Right lobe of liver (tissue), 4 donors: ENCODE measurements at regions not wholly inside any gene's neighbourhood (a gene's known extent, or its start where the extent isn't known, plus 50 kb on each side); places are given as distances from the start of the nearest gene placed in this dataset.

ENCODE experiments used
- POLR2A ChIP-seq: fragments of 450-650 bp; IDR thresholded peaks from one replicate; pipeline ENCODE4 v1.6.1; 2017; ENCODE audit warnings: antibody characterized with exemption, mild to moderate bottlenecking
- TF ChIP-seq, protein P1 (sequence below), 4 donors: fragments of 200-600 bp in 3 of 4; fragments of 450-650 bp in 1 of 4; IDR thresholded peaks; one replicate each; pipeline versions ENCODE4 v1.5.1 to v1.8.0; 2016 to 2022; ENCODE audit warnings: antibody characterized with exemption in 4 of 4, mild to moderate bottlenecking in 2 of 4
- donor health status: DM: no; HTN: no; CAD: no.
- donor health status: DM: no; HTN: no; CAD: no.
- donor health status: DM: no; HTN: yes; CAD: no.

DNA sequence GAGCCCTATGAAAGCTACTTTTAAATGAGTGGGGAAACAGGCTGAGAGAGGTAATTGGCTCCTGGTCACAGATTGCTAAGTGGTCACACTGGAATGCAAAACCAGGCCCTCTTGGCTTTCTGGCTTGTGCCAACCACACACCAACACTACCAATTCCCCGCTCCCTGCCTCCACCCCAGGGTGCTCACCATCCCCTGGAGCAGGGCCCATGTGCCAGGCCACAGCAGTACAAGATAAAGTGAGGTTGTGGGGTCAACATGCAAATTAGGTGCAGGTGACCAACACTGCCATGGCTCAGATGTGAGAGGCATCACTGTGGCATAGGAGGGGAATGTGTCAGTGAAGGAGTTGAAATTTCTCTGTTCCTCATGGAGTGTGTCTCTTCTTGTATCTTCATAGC lies 312.5 kb downstream of the MYCN start:
- no peak for TF ChIP-seq POLR2A
- TF ChIP-seq, protein P1, sequence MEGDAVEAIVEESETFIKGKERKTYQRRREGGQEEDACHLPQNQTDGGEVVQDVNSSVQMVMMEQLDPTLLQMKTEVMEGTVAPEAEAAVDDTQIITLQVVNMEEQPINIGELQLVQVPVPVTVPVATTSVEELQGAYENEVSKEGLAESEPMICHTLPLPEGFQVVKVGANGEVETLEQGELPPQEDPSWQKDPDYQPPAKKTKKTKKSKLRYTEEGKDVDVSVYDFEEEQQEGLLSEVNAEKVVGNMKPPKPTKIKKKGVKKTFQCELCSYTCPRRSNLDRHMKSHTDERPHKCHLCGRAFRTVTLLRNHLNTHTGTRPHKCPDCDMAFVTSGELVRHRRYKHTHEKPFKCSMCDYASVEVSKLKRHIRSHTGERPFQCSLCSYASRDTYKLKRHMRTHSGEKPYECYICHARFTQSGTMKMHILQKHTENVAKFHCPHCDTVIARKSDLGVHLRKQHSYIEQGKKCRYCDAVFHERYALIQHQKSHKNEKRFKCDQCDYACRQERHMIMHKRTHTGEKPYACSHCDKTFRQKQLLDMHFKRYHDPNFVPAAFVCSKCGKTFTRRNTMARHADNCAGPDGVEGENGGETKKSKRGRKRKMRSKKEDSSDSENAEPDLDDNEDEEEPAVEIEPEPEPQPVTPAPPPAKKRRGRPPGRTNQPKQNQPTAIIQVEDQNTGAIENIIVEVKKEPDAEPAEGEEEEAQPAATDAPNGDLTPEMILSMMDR (IDR thresholded peaks at IDR 0.05), result no peak
